GM19025 (cell line): ENCODE measurements at regions not wholly inside any gene's neighbourhood (a gene's known extent, or its start where the extent isn't known, plus 50 kb on each side); places are given as distances from the start of the nearest gene placed in this dataset.

ENCODE experiments used
- ATAC-seq: cut with Tn5 transposase; IDR thresholded peaks from one replicate; pipeline ENCODE4 v1.9.1; 2021; ENCODE audit warnings: mild to moderate bottlenecking, low read depth, moderate library complexity; ENCODE audit not compliant: unreplicated experiment

DNA sequence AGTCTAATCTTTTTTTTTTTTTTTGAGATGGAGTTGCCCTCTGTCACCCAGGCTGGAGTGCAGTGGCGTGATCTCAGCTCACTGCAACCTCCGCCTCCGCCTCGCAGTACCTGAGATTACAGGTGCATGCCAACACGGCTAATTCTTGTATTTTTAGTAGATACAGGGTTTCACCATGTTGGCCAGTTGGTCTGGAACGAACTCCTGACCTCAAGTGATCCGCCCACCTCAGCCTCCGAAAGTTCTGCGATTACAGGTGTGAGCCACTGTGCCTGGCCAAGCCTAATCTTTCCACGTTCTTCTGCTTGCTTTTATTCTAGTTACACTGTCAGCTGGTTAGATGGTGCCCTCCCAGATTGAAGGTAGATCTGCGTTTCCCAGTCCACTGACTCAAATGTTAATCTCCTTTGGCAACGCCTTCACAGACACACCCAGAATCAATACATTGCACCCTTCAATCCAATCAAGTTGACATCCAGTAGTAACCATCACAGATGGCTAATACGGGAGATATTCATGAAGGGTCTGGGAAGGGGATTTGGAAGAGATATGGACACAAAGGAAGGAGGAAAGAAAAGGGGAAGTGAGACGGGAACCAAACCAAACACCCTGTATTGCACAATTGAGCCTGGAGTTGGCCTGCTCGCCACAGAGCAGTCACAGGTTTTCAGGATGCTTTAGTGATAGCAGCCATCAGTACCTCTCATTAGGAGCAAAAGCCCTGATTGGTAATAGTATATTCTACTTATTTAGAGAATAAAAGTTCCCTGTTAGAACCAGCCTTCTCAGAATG is 229.8 kb downstream of the PIK3C3 start:
- ATAC-seq: no peak

DNA sequence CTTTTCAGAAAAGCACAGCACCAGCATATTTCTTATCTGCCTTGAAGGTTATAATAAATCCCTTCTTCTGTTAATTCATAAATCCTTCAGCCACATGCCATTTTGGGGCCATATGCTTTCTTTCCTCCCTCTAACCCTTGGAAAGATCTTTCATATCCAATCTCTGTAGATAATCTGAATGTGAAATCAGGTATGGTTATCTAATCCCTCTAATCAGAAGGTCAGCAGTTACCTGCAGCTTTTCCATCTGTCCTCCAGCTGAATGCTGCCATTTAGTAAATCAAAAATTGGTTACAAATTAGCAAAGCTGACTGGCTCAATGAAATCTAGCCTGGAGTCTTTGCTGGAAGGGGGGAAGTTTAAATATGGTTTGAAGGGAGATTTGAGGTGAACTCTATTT is 230.5 kb downstream of the PIK3C3 start:
- no peak for ATAC-seq

DNA sequence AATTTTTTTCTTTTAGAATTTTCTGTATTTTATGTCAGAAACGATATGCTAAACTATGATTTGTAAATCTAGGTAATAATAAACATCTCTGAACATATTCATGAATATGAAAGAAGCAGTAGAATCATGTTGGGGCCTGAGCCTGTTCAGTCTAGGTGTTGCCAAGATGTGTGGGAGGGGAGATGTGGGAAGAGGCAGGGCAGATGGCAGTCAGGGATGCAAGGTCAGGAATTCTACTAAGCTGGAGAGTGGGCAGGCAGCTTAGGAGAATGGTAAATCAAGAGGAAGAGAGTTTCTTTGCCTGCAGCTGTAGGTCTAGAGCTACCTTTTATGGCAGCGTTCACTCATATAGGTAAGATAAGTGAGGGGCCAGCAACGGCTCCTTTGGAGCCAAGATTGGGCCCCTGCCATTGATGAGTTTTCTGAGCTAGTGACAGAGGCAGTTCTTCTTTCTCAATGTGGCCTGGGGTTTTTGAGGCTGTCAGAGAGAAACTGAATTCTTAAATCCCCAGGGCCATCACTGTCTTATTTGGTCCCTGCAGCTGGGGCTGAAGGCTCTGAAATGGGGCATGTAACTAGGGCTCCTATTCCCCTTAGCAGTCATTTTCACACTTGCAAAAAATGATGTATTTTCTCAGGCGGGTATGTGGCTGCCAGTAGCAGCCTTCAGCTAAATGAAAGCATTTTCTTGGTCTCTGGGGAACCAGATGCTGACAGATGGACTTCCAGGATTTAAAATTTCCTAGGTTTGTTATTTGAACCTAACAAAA is 232.8 kb downstream of the PIK3C3 start:
- ATAC-seq: peak; percentile 87

DNA sequence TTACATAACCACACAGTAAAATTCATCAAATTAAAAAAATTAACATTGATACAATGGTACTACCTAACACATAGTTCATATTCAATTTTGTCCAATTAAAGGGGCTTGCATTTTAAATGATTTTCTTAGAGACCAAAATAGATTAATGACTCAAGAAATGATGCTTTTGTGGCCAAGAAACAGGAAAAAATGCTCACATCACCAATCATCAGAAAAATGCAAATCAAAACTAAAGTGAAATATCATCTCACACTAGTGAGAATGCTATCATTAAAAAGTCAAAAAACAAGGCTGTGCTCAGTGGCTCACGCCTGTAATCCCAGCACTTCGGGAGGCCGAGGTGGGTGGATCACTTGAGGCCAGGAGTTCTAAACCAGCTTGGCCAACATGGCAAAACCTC is 235.6 kb downstream of the PIK3C3 start:
- no peak for ATAC-seq

DNA sequence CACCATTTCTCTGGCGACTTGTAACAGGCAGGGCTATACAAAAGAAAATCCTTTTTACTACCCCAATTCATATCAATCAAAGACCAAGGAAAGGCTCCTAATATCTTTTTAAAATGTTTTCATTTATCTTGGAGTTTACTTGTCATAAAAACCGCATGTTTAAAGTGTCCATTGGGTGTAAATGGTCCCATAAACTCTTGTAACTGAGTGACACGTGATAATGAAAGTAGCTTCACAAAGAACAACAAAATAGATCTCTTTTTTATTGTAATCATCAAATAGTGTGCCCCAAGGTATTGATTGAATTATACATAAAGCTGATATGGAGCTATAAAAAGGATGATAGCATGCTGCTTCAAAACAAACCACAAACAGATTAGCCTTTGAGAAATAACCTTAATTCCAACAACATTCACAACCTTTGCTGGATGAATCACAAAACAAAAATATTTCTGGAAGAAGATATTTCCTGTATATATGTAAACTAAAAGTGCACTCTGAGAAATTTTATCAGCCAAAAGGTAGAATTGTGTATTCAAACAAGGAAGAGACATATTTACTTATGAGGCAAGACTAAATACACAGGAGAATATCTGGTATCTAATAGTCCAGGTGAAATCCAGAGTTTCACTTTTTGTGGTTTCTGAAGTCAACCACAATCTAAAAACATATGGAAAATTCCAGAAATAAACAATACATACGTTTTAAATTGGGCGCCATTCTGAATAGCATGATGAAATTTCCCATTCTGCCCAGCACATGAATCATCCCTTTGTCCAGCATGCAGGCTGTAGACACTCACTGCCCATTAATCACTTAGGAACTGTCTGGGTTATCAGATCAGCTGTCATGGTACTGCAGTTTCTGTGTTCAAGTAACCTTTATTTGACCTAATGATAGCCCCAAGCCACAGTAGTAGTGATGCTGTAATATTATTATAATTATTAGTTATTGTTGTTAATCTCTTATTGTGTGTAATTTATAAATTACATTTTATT is 237.5 kb downstream of the PIK3C3 start:
- ATAC-seq: no peak

DNA sequence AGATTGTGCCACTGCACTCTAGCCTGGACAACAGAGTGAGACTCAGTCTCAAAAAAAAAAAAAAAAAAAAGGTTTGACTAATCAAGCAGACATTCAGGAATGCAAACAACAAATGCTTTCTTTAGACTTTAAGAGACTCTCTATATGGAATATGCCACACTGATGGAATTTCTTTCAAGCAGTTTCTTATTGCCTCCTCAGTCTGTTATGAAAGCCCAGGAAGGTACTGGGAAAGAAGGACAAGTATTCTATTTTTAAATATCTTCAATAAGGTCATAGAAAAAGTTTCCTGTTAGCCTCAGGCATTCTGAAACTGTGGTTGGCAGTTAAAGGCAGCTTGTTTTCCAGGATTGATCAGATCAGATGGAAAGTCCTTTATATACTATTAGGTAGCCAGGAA is 241.6 kb downstream of the PIK3C3 start:
- ATAC-seq: no peak

DNA sequence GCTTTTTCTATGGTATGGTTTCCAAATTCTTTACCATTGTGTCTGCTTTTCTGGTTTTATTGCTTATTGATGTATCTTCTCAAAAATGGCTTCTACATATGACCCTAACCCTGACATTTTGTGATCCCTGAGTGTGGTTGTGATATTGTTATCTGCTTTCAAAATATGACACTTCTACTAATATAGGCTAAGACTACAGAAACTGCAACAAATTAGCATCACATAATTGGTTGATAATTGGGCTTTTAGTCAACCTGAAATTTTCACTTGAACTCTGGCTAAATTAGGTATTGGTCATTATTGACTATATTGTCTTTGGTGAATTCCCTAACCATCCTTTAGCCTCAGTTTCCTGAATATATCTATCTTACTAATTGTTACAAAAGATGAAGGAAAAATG is 246.1 kb downstream of the PIK3C3 start:
- no peak for ATAC-seq

DNA sequence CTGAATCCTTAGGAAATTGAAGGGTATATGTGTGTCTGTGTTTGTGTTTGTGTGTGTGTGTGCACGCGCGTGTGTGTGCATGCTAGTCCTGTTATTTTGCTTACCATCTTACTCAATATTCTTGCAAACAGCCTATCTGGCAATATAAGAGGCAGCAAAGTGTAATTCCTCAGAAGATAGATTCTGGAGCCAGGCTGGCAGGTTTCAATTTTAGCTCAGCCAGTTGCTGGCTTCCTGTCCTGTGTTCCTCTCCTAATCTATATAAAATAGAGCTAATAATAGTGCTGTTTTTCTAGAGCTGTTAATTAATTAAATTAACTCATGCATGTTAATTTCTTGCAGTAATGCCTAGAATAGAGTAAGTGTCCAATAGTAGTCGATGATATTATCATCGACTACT is 256.2 kb downstream of the PIK3C3 start:
- no peak for ATAC-seq

DNA sequence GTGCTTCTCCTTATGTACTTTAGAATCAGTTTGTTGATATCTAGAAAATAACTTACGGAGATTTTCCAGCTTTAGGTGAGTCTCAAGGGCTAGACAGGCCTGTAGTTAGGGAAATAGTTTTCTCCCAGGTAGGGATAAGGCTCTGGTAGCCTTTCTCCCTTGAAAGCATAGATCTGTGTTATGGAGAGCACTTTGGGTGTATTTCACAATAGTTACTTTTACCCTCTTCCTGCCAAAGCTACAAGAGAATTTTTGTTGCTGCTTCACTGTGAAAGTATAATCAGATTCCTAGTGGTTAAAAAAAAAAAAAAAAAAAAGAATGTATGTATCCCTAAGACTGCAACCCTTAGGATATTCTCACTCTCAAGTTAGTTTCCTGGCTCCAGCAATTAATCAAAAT is 267.5 kb downstream of the PIK3C3 start:
- ATAC-seq: no peak

DNA sequence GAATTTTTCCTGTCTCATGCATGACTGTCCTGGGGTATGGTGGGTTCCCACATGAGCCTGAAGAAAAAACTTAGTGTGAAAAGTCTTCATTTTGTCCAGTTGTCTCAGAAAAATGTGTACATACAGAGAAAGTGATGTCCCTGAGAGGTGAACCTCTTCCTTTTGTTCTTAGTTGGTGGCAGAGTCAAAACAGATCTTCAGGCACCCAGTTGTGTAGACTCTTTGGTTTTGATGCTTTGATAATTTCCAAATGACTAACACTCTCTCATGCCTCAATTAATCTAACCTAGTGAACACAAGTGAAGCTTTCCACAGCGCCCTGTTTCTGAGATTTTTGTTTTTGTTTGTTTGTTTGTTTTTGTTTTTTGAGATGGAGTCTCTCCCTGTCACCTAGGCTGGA is 273.5 kb downstream of the PIK3C3 start:
- no peak for ATAC-seq

DNA sequence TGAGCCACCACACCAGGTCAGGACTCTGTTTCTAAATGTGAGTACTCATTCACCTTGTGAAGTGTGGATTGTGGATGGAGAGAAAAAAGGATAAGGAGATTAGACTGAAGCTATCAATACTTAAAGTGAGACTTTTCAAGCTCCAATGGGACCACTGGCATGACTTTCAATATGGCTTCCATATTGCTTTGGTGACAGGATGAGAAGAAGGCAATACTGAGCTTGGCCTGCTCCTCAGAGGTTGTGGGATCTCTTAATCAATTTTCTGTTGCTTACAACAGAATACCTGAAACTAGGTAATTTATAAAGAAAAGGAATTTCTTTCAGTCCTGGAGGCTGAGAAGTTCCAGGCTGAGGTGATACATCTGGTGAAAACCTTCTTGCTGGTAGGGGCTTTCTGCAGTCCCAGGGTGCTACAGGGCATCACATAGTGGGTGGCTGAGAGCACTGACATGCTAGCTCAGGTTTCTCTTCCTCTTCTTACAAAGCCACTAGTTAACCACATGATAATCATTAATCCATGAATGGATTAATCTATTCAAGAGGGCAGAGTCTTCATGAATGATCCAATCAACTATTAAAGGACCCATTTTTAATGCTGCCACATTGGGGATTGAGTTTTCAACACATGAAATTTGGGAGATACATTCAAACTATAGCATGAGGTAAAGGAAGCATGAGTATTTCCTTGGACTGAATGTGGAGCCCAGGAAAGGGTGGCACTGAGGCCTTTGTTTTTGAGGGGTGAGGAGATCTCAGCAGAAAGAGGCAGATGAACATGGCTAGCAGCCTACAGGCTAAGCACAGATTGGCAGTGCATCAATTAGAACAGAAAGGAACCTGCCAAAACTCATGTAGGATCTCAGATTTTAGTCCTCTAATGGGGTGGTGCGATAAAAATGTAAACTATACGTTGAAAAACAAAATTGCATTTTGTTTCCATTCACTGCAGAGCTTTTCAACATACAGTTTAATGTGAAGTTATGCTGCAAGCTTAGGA is 274.5 kb downstream of the PIK3C3 start:
- ATAC-seq: peak; percentile 100

DNA sequence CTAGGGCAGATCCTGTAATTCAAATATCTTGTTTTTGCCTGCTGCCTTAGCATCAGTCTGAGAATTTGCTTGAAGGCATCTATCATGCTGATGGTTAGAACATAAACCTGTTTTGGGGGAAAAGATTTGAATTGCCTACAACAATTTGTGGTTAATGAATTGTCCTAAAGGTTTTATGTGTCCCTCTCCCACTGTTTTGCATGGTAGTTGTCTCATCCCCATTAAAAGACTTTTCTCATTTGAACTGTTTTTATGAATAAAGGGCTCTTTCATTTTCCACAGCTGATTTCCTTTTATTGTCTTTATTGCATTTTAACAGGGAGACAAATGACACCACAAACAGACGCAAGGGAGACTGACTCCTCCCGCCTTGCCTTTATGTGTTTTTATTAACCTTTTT is 275.6 kb downstream of the PIK3C3 start:
- no peak for ATAC-seq

DNA sequence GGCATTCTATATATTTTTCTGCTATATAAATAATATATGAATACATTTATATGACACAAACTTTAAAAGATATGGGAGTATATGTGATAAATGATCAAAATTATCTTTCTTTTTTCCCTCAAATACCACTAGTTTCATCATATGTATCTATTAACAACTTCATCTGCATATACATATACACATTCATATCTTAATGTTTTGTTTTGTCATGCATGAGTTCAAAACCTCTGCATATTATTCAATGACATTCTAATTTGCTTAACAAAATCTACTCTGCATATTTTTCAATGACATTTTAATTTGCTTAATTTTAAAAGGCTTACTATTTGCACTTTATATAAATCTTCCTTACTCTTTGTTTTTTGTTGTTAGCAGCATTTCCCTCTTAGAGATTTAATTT is 276.2 kb downstream of the PIK3C3 start:
- no peak for ATAC-seq

DNA sequence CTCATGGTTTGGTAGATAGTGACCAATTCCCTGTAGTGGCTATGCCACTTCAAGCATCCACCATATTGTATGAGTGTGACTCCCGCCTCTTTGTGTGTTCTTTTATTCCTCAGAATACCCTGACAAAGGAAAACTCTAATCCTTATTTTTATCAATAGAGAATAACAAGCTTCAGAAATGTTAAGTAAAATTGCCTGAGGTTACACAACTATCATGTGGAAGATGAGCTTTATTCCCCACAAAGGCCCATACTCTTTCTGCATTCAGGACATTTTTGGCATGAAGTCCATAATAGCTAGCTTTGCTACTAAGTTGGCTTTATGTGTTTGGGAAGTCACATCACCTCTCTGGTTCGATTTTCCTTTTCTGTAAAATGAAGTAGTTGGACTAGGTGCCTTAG is 276.8 kb downstream of the PIK3C3 start:
- ATAC-seq: no peak

DNA sequence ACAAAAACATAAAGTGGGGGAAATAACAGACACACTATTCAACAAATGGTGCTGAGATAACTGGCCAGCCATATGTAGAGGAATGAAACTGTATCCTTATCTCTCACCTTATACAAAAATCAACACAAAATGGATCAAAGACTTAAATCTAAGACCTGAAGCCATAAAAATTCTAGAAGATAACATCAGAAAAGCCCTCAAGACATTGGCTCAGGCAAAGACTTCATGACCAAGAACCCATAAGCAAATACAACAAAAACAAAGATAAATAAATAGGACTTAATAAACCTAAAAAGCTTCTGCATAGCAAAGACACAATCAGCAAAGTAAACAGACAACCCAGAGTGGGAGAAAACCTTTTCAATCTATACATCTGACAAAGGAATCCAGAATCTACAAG is 278.9 kb downstream of the PIK3C3 start:
- ATAC-seq: no peak

DNA sequence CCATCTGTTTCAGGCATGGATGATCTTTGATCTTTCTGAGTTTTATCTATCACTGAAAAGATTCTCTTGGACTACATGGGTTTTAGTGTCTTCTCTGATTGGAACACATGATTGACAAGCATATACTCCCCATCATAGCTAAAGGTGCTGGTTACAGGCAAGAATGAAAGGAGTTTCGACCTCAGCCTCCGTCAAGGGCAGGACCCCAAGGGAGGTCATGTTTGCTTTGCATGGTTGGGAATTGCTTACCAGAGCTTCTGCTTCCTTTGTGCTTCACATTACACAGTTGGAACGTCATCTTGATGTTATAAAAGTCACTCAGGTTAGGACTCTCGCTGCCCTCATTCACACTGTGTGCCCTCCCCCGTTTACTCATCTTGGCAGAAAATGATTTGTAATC is 287.7 kb downstream of the PIK3C3 start:
- no peak for ATAC-seq

DNA sequence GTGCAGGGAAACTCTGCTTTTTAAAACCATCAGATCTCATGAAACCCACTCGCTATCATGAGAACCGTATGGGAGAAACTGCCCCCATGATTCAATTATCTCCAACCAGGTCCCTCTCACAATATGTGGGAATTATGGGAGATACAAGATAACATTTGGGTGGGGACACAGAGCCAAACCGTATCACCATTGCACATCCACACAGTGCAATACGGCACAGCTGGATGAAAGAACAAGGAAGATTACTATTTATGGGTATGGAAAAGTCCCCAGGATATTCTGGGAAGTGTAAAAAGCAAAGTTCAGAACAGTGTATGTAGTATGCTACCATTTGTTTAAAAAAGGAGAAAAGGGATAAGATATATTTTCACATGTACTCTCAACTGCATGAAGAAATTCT is 290.1 kb downstream of the PIK3C3 start:
- ATAC-seq: no peak

DNA sequence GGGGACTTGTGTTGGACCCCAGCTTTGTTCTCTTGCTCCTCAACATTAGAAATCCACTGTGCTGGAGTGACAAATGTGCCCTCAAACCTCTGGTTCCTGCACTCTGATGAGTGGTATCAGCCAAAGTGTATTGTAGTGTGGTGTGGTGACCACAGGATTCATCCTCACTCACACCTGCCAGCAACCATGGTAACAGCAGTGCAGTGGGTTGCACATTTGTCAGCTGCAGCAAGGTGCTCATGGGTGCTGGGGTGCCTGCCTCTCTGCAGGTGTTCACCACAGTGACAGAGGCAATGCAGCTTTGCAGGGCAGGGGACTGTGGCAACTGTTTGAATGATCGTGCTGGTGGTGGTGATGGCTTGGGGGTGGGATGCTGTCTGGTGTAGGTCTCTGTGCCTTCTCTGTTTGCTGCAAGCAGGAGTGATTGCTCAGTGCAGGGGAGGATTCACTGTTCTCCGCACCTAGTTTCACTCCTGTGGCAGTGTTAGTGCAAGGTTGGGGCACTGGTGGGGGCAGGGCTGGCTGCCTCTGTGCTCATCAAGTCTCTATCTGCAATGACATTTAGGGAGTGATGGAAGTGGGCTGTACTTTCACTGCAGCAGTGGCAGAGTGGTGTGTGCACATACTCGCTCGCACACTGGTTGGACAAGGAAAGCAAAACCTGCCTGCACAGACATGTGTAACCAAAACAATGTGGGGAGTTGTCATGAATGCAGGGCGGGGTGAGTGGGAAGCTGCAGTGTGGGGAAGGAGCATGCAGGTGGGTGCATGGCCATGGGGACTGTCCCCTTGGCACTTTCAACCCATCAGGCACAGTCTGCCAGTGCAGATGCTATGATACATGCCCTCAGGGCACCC is 301.1 kb downstream of the PIK3C3 start:
- no peak for ATAC-seq
